PC-3 (cell line): ENCODE measurements at regions not wholly inside any gene's neighbourhood (a gene's known extent, or its start where the extent isn't known, plus 50 kb on each side); places are given as distances from the start of the nearest gene placed in this dataset.

ENCODE experiments used
- EZH2 ChIP-seq: fragments of 300-600 bp; sonication (generic); IDR thresholded peaks from one replicate; pipeline ENCODE4 v1.6.1; 2017; ENCODE audit warnings: antibody characterized with exemption, mild to moderate bottlenecking, low read length; ENCODE audit not compliant: unreplicated experiment
- EZH2phosphoT487 ChIP-seq: fragments of 300-600 bp; sonication (generic); IDR thresholded peaks from 2 replicates; pipeline ENCODE4 v1.6.1; 2018; ENCODE audit warnings: mild to moderate bottlenecking, antibody characterized with exemption, low read length, borderline replicate concordance
- TF ChIP-seq, protein P1 (sequence below): fragments of 300-600 bp; sonication (generic); conservative IDR thresholded peaks from 2 replicates; pipeline ENCODE4 v1.5.1; 2017; ENCODE audit warnings: antibody characterized with exemption, low read depth, mild to moderate bottlenecking, low read length

DNA sequence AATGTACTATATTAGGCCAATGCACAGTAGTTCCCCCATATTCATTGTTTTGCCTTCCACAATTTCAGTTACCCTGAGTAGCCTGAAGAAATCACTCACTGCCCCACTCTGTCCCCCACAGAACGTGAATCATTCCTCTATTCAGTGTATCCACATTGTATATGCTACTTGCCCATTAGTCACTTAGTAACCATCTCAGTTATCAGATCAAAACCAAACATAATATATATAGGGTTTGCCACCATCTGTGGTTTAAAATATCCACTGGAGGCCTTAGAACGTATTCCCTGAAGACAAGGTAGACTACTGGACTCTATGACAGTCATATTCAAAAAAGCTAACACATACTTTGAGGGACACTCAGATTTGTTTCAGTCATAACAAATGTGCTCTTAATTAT lies 465.7 kb upstream of the RGMB start:
- TF ChIP-seq EZH2phosphoT487 (no peak), EZH2 (no peak)
- TF ChIP-seq, protein P1, sequence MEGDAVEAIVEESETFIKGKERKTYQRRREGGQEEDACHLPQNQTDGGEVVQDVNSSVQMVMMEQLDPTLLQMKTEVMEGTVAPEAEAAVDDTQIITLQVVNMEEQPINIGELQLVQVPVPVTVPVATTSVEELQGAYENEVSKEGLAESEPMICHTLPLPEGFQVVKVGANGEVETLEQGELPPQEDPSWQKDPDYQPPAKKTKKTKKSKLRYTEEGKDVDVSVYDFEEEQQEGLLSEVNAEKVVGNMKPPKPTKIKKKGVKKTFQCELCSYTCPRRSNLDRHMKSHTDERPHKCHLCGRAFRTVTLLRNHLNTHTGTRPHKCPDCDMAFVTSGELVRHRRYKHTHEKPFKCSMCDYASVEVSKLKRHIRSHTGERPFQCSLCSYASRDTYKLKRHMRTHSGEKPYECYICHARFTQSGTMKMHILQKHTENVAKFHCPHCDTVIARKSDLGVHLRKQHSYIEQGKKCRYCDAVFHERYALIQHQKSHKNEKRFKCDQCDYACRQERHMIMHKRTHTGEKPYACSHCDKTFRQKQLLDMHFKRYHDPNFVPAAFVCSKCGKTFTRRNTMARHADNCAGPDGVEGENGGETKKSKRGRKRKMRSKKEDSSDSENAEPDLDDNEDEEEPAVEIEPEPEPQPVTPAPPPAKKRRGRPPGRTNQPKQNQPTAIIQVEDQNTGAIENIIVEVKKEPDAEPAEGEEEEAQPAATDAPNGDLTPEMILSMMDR, result no peak
